Stimulated activated memory B cell treated with anti-CD40 and anti-IgM and Interleukin-4, amounts not matched to agents 10 μg/mL and 1 μg/mL and 100 μg/mL, for 72 hours (primary cell): ENCODE measurements at regions not wholly inside any gene's neighbourhood (a gene's known extent, or its start where the extent isn't known, plus 50 kb on each side); places are given as distances from the start of the nearest gene placed in this dataset.
A peak's percentile ranks its signal among the peaks of the same experiment; 100 is the strongest.
"Not testable (repeated sequence)": the region's sequence is repeated elsewhere in the genome, so short reads cannot be mapped to it uniquely, and the experiment has no call there.

Experiments
- ATAC-seq: fragments of 150-1000 bp; cut with Tn5 transposase; 2 replicates; pipeline ENCODE4 v1.10.0; 2021
- H3K27ac Mint-ChIP-seq: one replicate; pipeline ENCODE4 v1.8.0; 2022; ENCODE audit warnings: mild to moderate bottlenecking, mixed read lengths
- H3K27me3 Mint-ChIP-seq: one replicate; pipeline ENCODE4 v1.8.0; 2022; ENCODE audit warnings: mixed read lengths
- H3K36me3 Mint-ChIP-seq: one replicate; pipeline ENCODE4 v1.8.0; 2022; ENCODE audit warnings: mixed read lengths
- H3K4me1 Mint-ChIP-seq: one replicate; pipeline ENCODE4 v1.8.0; 2022; ENCODE audit warnings: mixed read lengths
- H3K4me3 Mint-ChIP-seq: one replicate; pipeline ENCODE4 v1.8.0; 2022; ENCODE audit warnings: mild to moderate bottlenecking, moderate library complexity, mixed read lengths
- H3K9me3 Mint-ChIP-seq: one replicate; pipeline ENCODE4 v1.8.0; 2022; ENCODE audit warnings: mixed read lengths

GRCh38 chr20:48489046-48489463 is 338.7 kb downstream of the PREX1 start:
- peaks cover 41% of the 10 kb centered on the region for H3K27me3 Mint-ChIP-seq
- H3K36me3 Mint-ChIP-seq: no peaks in the 10 kb centered on the region
- peaks cover 41% of the 10 kb centered on the region for H3K4me1 Mint-ChIP-seq
- ATAC-seq: peak; percentile 83
- H3K4me3 Mint-ChIP-seq: peak overlapping the region; percentile 68
- no peaks in the 10 kb centered on the region for H3K9me3 Mint-ChIP-seq
- H3K27ac Mint-ChIP-seq: peak overlapping the region; percentile 72

- peak overlapping the region; percentile 72 for H3K27ac Mint-ChIP-seq
- not testable (repeated sequence) for H3K9me3 Mint-ChIP-seq, H3K36me3 Mint-ChIP-seq
- H3K4me1 Mint-ChIP-seq: peaks cover 41% of the 10 kb centered on the region
- H3K4me3 Mint-ChIP-seq: peak overlapping the region; percentile 68
- peaks cover 36% of the 10 kb centered on the region for H3K27me3 Mint-ChIP-seq
- ATAC-seq: peak; percentile 79
Observed at GRCh38 chr20:48488334-48489034, 339.3 kb downstream of the PREX1 start.

GRCh38 chr20:48486065-48486464 is 341.7 kb downstream of the PREX1 start:
- Mint-ChIP-seq H3K36me3 (no peaks in the 10 kb centered on the region), H3K4me1 (peaks cover 48% of the 10 kb centered on the region), H3K4me3 (no peak overlapping the region), H3K27ac (no peak overlapping the region), H3K9me3 (no peaks in the 10 kb centered on the region), H3K27me3 (peaks cover 36% of the 10 kb centered on the region)
- no peak for ATAC-seq

GRCh38 chr20:48485153-48485552 is 342.6 kb downstream of the PREX1 start:
- H3K27me3 Mint-ChIP-seq: peaks cover 45% of the 10 kb centered on the region
- not testable (repeated sequence) for H3K9me3 Mint-ChIP-seq, ATAC-seq, H3K27ac Mint-ChIP-seq, H3K4me3 Mint-ChIP-seq, H3K36me3 Mint-ChIP-seq
- peaks cover 39% of the 10 kb centered on the region for H3K4me1 Mint-ChIP-seq

- peaks cover 22% of the 10 kb centered on the region for H3K4me1 Mint-ChIP-seq
- no peak overlapping the region for H3K4me3 Mint-ChIP-seq
- H3K36me3 Mint-ChIP-seq: no peaks in the 10 kb centered on the region
- H3K9me3 Mint-ChIP-seq: no peaks in the 10 kb centered on the region
- no peak for ATAC-seq
- no peak overlapping the region for H3K27ac Mint-ChIP-seq
- peaks cover 60% of the 10 kb centered on the region for H3K27me3 Mint-ChIP-seq
Observed at GRCh38 chr20:48483334-48484066, 344.3 kb downstream of the PREX1 start.

GRCh38 chr20:48482790-48483189 is 345.0 kb downstream of the PREX1 start:
- H3K36me3 Mint-ChIP-seq: no peaks in the 10 kb centered on the region
- H3K9me3 Mint-ChIP-seq: no peaks in the 10 kb centered on the region
- no peak overlapping the region for H3K27ac Mint-ChIP-seq
- ATAC-seq: peak; percentile 53
- peaks cover 17% of the 10 kb centered on the region for H3K4me1 Mint-ChIP-seq
- peaks cover 60% of the 10 kb centered on the region for H3K27me3 Mint-ChIP-seq
- no peak overlapping the region for H3K4me3 Mint-ChIP-seq

GRCh38 chr20:48480216-48480772 is 347.5 kb downstream of the PREX1 start:
- peaks cover 42% of the 10 kb centered on the region for H3K27me3 Mint-ChIP-seq
- no peak overlapping the region for H3K4me3 Mint-ChIP-seq
- H3K9me3 Mint-ChIP-seq: no peaks in the 10 kb centered on the region
- ATAC-seq: no peak
- no peaks in the 10 kb centered on the region for H3K36me3 Mint-ChIP-seq
- H3K4me1 Mint-ChIP-seq: peaks cover 10% of the 10 kb centered on the region
- no peak overlapping the region for H3K27ac Mint-ChIP-seq

- H3K9me3 Mint-ChIP-seq: no peaks in the 10 kb centered on the region
- H3K27ac Mint-ChIP-seq: no peak overlapping the region
- H3K4me3 Mint-ChIP-seq: no peak overlapping the region
- H3K4me1 Mint-ChIP-seq: peaks cover 10% of the 10 kb centered on the region
- peaks cover 33% of the 10 kb centered on the region for H3K27me3 Mint-ChIP-seq
- H3K36me3 Mint-ChIP-seq: no peaks in the 10 kb centered on the region
- ATAC-seq: no peak
Observed at GRCh38 chr20:48478806-48479585, 348.8 kb downstream of the PREX1 start.

- no peaks in the 10 kb centered on the region for H3K36me3 Mint-ChIP-seq
- H3K4me1 Mint-ChIP-seq: peaks cover 10% of the 10 kb centered on the region
- ATAC-seq: no peak
- H3K27me3 Mint-ChIP-seq: peaks cover 33% of the 10 kb centered on the region
- no peak overlapping the region for H3K4me3 Mint-ChIP-seq
- H3K9me3 Mint-ChIP-seq: no peaks in the 10 kb centered on the region
- no peak overlapping the region for H3K27ac Mint-ChIP-seq
Observed at GRCh38 chr20:48478370-48478769, 349.4 kb downstream of the PREX1 start.

GRCh38 chr20:48476854-48477253 is 350.9 kb downstream of the PREX1 start:
- H3K9me3 Mint-ChIP-seq: no peaks in the 10 kb centered on the region
- H3K36me3 Mint-ChIP-seq: no peaks in the 10 kb centered on the region
- H3K4me1 Mint-ChIP-seq: no peaks in the 10 kb centered on the region
- no peak overlapping the region for H3K4me3 Mint-ChIP-seq
- ATAC-seq: no peak
- H3K27me3 Mint-ChIP-seq: peaks cover 32% of the 10 kb centered on the region
- no peak overlapping the region for H3K27ac Mint-ChIP-seq

- H3K9me3 Mint-ChIP-seq: no peaks in the 10 kb centered on the region
- ATAC-seq: no peak
- no peak overlapping the region for H3K4me3 Mint-ChIP-seq
- peaks cover 4% of the 10 kb centered on the region for H3K27me3 Mint-ChIP-seq
- no peak overlapping the region for H3K27ac Mint-ChIP-seq
- H3K36me3 Mint-ChIP-seq: no peaks in the 10 kb centered on the region
- no peaks in the 10 kb centered on the region for H3K4me1 Mint-ChIP-seq
Observed at GRCh38 chr20:48474022-48474421, 353.8 kb downstream of the PREX1 start.

- Mint-ChIP-seq H3K36me3 (no peaks in the 10 kb centered on the region), H3K4me3 (no peak overlapping the region), H3K9me3 (no peaks in the 10 kb centered on the region), H3K4me1 (peaks cover 7% of the 10 kb centered on the region), H3K27ac (no peak overlapping the region), H3K27me3 (no peaks in the 10 kb centered on the region)
- no peak for ATAC-seq
Observed at GRCh38 chr20:48471759-48472408, 355.9 kb downstream of the PREX1 start.

- Mint-ChIP-seq H3K4me3 (no peak overlapping the region), H3K27ac (no peak overlapping the region), H3K27me3 (no peaks in the 10 kb centered on the region), H3K4me1 (peaks cover 7% of the 10 kb centered on the region), H3K36me3 (no peaks in the 10 kb centered on the region), H3K9me3 (peaks cover 3% of the 10 kb centered on the region)
- no peak for ATAC-seq
Observed at GRCh38 chr20:48471176-48471575, 356.6 kb downstream of the PREX1 start.

- no peak for ATAC-seq
- Mint-ChIP-seq H3K4me3 (no peak overlapping the region), H3K27ac (no peak overlapping the region), H3K36me3 (no peaks in the 10 kb centered on the region), H3K9me3 (peaks cover 8% of the 10 kb centered on the region), H3K27me3 (no peaks in the 10 kb centered on the region), H3K4me1 (peaks cover 7% of the 10 kb centered on the region)
Observed at GRCh38 chr20:48470141-48470540, 357.7 kb downstream of the PREX1 start.

- Mint-ChIP-seq H3K4me1 (peaks cover 7% of the 10 kb centered on the region), H3K27ac (no peak overlapping the region), H3K9me3 (peaks cover 8% of the 10 kb centered on the region), H3K36me3 (no peaks in the 10 kb centered on the region), H3K27me3 (peaks cover 3% of the 10 kb centered on the region), H3K4me3 (no peak overlapping the region)
- no peak for ATAC-seq
Observed at GRCh38 chr20:48469026-48469425, 358.8 kb downstream of the PREX1 start.
